GM12878 (cell line): ENCODE measurements at regions not wholly inside any gene's neighbourhood (a gene's known extent, or its start where the extent isn't known, plus 50 kb on each side); places are given as distances from the start of the nearest gene placed in this dataset.

Source experiments
- ATAC-seq: fragments of 200-7000 bp; cut with Tn5 transposase; 3 replicates; pipeline ENCODE4 v1.9.1; 2020; ENCODE audit warnings: mild to moderate bottlenecking, moderate library complexity
- BruUV-seq: library from RNA; stranded (reverse); fragments of 400-500 nt; replicated peaks from 2 replicates; lab custom pipeline; 2021; lab: Mats Ljungman, UMichigan
- CTCF ChIA-PET: fragments of 300-600 bp; sonication (Branson Sonifier 250); formaldehyde crosslinking; extraction: SDS; loops from one replicate; lab custom pipeline; 2021; ENCODE audit warnings: inconsistent platforms; lab: Yijun Ruan, JAX
- POLR2A ChIA-PET: fragments of 350-600 bp; formaldehyde crosslinking; extraction: SDS; loops from one replicate; lab custom pipeline; 2021; ENCODE audit warnings: inconsistent platforms; lab: Charles Lee
- RAD21 ChIA-PET: fragments of 300-600 bp; sonication (Branson Sonifier 250); formaldehyde crosslinking; loops from one replicate; lab custom pipeline; 2023; ENCODE audit warnings: antibody characterized with exemption; ENCODE audit not compliant: unreplicated experiment; lab: Charles Lee
- SMC1A ChIA-PET: fragments of 300-600 bp; sonication (Branson Sonifier 250); formaldehyde crosslinking; loops from one replicate; lab custom pipeline; 2023; ENCODE audit not compliant: unreplicated experiment, uncharacterized antibody; lab: Charles Lee
- DNase-seq: peaks from one replicate; pipeline ENCODE4 v3.0.0-alpha.2; 2011; ENCODE audit warnings: low read depth, low spot score
- FAIRE-seq: peaks from 3 replicates; lab custom pipeline; 2011; peaks lifted over from hg19 to GRCh38; lab: Jason Lieb, UNC
- H2AFZ ChIP-seq: 2 replicates; pipeline ENCODE4 v1.6.0; 2011; ENCODE audit warnings: low read depth, low read length, control low read depth; ENCODE audit not compliant: control insufficient read depth
- H3K27ac ChIP-seq: 2 replicates; pipeline ENCODE4 v1.5.1; 2011; ENCODE audit warnings: control low read depth; ENCODE audit not compliant: control insufficient read depth, insufficient read depth
- H3K27me3 ChIP-seq, 2 experiments: replicated peaks in 1 of 2; 2 replicates each; pipeline versions ENCODE4 v1.6.0 to v1.6.1; 2011; ENCODE audit warnings: low read length in 1 of 2; ENCODE audit not compliant: control insufficient read depth in 2 of 2, insufficient read depth in 2 of 2
- H3K36me3 ChIP-seq, 2 experiments: 2 replicates each; pipeline ENCODE4 v1.5.1; 2011; ENCODE audit warnings: low read length in 1 of 2; ENCODE audit not compliant: control insufficient read depth in 2 of 2, insufficient read depth in 2 of 2
- H3K4me1 ChIP-seq: 2 replicates; pipeline ENCODE4 v1.6.1; 2011; ENCODE audit warnings: mild to moderate bottlenecking, low read length, moderate library complexity, mixed read lengths; ENCODE audit not compliant: control insufficient read depth, insufficient read depth
- H3K4me2 ChIP-seq: 2 replicates; pipeline ENCODE4 v1.6.0; 2011; ENCODE audit warnings: control low read depth; ENCODE audit not compliant: control insufficient read depth, insufficient read depth
- H3K4me3 ChIP-seq: fragments of 200-600 bp; sonication (generic); 2 replicates; pipeline ENCODE4 v1.5.1; 2016
- H3K79me2 ChIP-seq: 2 replicates; pipeline ENCODE4 v1.6.0; 2011; ENCODE audit warnings: low read length; ENCODE audit not compliant: control insufficient read depth, insufficient read depth
- H3K9ac ChIP-seq: 2 replicates; pipeline ENCODE4 v1.8.0; 2011; ENCODE audit warnings: low read length, control low read depth, mixed read lengths; ENCODE audit not compliant: control insufficient read depth, insufficient read depth
- H3K9me3 ChIP-seq: replicated peaks from 3 replicates; pipeline ENCODE4 v1.5.1; 2011; ENCODE audit warnings: mild to moderate bottlenecking, low read length; ENCODE audit not compliant: control insufficient read depth, insufficient read depth
- H4K20me1 ChIP-seq: 2 replicates; pipeline ENCODE4 v1.6.0; 2011; ENCODE audit not compliant: control insufficient read depth, insufficient read depth
- ATF3 ChIP-seq: IDR thresholded peaks from 2 replicates; pipeline ENCODE4 v1.6.1; 2011; ENCODE audit warnings: low read depth, mild to moderate bottlenecking, low read length, moderate library complexity, borderline replicate concordance; ENCODE audit errors: extremely low read depth
- DPF2 ChIP-seq: fragments of 450-650 bp; IDR thresholded peaks from 2 replicates; pipeline ENCODE4 v1.6.1; 2017; ENCODE audit warnings: mild to moderate bottlenecking
- E2F4 ChIP-seq: IDR thresholded peaks from 2 replicates; pipeline ENCODE4 v1.6.1; 2012; ENCODE audit warnings: low read depth, low read length, improper control_type of control experiment
- FOXK2 ChIP-seq: fragments of 450-650 bp; IDR thresholded peaks from 2 replicates; pipeline ENCODE4 v1.6.1; 2017; ENCODE audit warnings: mild to moderate bottlenecking, moderate library complexity
- GABPA ChIP-seq: IDR thresholded peaks from 2 replicates; pipeline ENCODE4 v1.6.1; 2014; ENCODE audit warnings: antibody characterized with exemption, low read depth, mild to moderate bottlenecking, inconsistent platforms
- HCFC1 ChIP-seq: fragments of 150-350 bp; IDR thresholded peaks from 2 replicates; pipeline ENCODE4 v1.6.1; 2014; ENCODE audit warnings: low read length
- IRF3 ChIP-seq: fragments of 450-650 bp; IDR thresholded peaks from 2 replicates; pipeline ENCODE4 v1.6.1; 2014; ENCODE audit warnings: mild to moderate bottlenecking
- MTA3 ChIP-seq: IDR thresholded peaks from 2 replicates; pipeline ENCODE4 v1.6.1; 2012; ENCODE audit warnings: low read length, inconsistent platforms, borderline replicate concordance
- SMAD1 ChIP-seq: fragments of 450-650 bp; IDR thresholded peaks from 2 replicates; pipeline ENCODE4 v1.6.1; 2018; ENCODE audit warnings: mild to moderate bottlenecking, low read depth; ENCODE audit not compliant: partially characterized antibody
- SREBF1 ChIP-seq: IDR thresholded peaks from 2 replicates; pipeline ENCODE4 v1.6.1; 2012; ENCODE audit warnings: mild to moderate bottlenecking, low read length
- SREBF2 ChIP-seq: IDR thresholded peaks from 2 replicates; pipeline ENCODE4 v1.6.1; 2012; ENCODE audit warnings: mild to moderate bottlenecking, low read length
- STAT3 ChIP-seq: IDR thresholded peaks from 2 replicates; pipeline ENCODE4 v1.6.1; 2011; ENCODE audit warnings: low read depth, low read length, improper control_type of control experiment
- SUPT20H ChIP-seq: IDR thresholded peaks from 2 replicates; pipeline ENCODE4 v1.6.1; 2011; ENCODE audit warnings: low read depth, mild to moderate bottlenecking, low read length, moderate library complexity, borderline replicate concordance; ENCODE audit not compliant: control insufficient read depth
- TAF1 ChIP-seq: IDR thresholded peaks from 2 replicates; pipeline ENCODE4 v1.6.1; 2011; ENCODE audit warnings: mild to moderate bottlenecking, low read depth, low read length, borderline replicate concordance
- USF2 ChIP-seq: IDR thresholded peaks from 2 replicates; pipeline ENCODE4 v1.6.1; 2011; ENCODE audit warnings: low read depth, low read length, improper control_type of control experiment, borderline replicate concordance
- ZBTB4 ChIP-seq: fragments of 450-650 bp; formaldehyde crosslinking; IDR thresholded peaks from 2 replicates; pipeline ENCODE4 v1.4.0; 2022; ENCODE audit warnings: mild to moderate bottlenecking, moderate library complexity
- WGBS: methylation state at CpG from one replicate; pipeline ENCODE4 v1.1.6; 2016; ENCODE audit warnings: low lambda C conversion rate; ENCODE audit not compliant: insufficient replicate concordance, insufficient coverage; ENCODE audit errors: missing lambda C conversion rate; 5-methylcytosine and 5-hydroxymethylcytosine counted together
- in situ Hi-C: fragments of 300-500 bp; cut with MboI; formaldehyde crosslinking; loops from 9 replicates; pipeline ENCODE4 v1.14.3; 2018; ENCODE audit warnings: mixed read lengths
- intact Hi-C: fragments of 100-400 bp; cut with micrococcal nuclease; formaldehyde crosslinking; loops from one replicate; pipeline ENCODE4 v1.14.2; 2022; ENCODE audit not compliant: unreplicated experiment

- TF ChIP-seq ZBTB4 (CRISPR knock-in tag) (no peak), FOXK2 (no peak), TAF1 (no peak), STAT3 (no peak), GABPA (no peak), DPF2 (no peak), SUPT20H (no peak), SREBF1 (no peak)
Observed at GRCh38 chr2:147068071-147068470, 776.8 kb upstream of the ACVR2A start (continued).

- H4K20me1 ChIP-seq, result no peaks in the 10 kb centered on the region
- H2AFZ ChIP-seq, result no peak overlapping the region
- no peaks in the 10 kb centered on the region for H3K36me3 ChIP-seq
- BruUV-seq, result no TSS peak
- DNase-seq (no peak), ATAC-seq (no peak), FAIRE-seq (no peak)
- no peaks in the 10 kb centered on the region for H3K4me1 ChIP-seq
- in situ Hi-C loops (no loop called here), intact Hi-C loops (no loop called here)
- WGBS, result 39% methylated on average over 1 of the region's 1 CpG
- H3K27me3 ChIP-seq, result no peaks in the 10 kb centered on the region
- H3K9ac ChIP-seq, result no peak overlapping the region
- RAD21 ChIA-PET, result no interaction called here
- H3K9me3 ChIP-seq, result no peaks in the 10 kb centered on the region; the same call in 2 of the 3 replicates
- no peak overlapping the region for H3K4me2 ChIP-seq
- H3K4me3 ChIP-seq, result no peak overlapping the region
- POLR2A ChIA-PET, result no interaction called here
- SMC1A ChIA-PET, result interaction anchor here (1.2 kb wide), 2 partner anchors 16 to 22 kb away, joined by 4 read pairs; no protein-coding TSS in a partner anchor
- H3K79me2 ChIP-seq, result no peaks in the 10 kb centered on the region
- CTCF ChIA-PET, result interaction anchor here (0.6 to 1.2 kb wide), 4 partner anchors 22 to 368 kb away, joined by 3 to 5 read pairs (median 4); no protein-coding TSS in a partner anchor
- H3K27ac ChIP-seq, result no peak overlapping the region
- TF ChIP-seq MTA3, result no peak
- TF ChIP-seq HCFC1, result no peak
- TF ChIP-seq SMAD1, result no peak
- no peak for TF ChIP-seq IRF3
- no peak for TF ChIP-seq ATF3
- TF ChIP-seq SREBF2, result no peak
- TF ChIP-seq E2F4, result no peak
- no peak for TF ChIP-seq USF2
Observed at GRCh38 chr2:147067136-147067535, 777.7 kb upstream of the ACVR2A start.
